Right hindlimb (tissue), 1 donor: ENCODE measurements at regions not wholly inside any gene's neighbourhood (a gene's known extent, or its start where the extent isn't known, plus 50 kb on each side); places are given as distances from the start of the nearest gene placed in this dataset.
"Not testable (repeated sequence)": the region's sequence is repeated elsewhere in the genome, so short reads cannot be mapped to it uniquely, and the experiment has no call there.

Source experiments
- DNase-seq: peaks from one replicate; pipeline ENCODE4 v3.0.0-alpha.2; 2018

DNA sequence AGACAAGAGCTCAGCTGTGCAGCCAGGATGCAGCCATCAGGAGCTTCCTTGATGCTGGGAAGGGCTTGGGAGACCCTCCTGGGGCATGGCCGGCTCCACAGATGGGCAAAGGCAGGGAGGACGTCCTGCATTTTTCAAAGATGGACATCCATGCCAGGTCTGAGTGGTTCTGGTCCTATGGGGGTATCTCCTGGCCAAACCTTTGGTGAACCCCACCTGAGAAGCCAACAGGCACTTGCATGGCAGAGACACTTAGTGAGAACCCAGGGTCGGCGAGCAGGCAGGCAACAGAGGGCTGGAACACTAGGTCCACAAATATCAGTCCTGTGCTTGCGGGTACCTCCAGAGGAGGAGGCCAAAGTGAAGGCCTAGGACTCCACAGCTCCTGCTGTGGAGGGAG lies 70.0 kb downstream of the KCTD15 start:
- DNase-seq = no peak

DNA sequence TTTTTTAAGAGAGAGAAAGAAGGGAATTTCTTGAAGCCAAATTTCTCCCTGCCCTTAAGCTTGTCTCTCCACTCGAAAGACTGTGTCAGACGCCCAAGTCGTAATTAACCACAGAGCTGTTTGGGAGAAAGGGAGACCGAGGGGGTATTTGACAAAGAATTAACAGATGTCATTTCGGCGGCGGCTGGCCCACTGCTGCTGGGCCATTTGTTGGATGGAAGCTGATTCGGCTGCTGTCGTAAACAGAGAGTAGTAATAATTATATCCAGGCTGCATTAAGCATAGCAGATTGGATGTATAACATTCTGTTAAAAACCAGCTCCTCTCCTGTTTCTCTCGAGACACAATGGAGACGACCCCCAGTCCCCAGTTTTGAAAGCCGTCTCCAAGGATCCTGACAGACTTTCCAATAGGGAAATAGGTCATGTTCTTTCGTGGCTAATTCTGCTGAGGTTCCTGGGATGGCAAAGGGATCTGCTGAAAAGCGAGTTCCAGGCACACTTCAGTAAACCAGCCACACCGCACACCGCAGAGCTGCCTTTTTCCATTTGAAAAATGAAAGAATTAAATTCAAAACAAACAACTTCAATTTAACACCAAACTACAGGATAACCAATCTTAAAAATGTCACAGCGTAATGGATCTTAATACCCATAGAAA lies 71.5 kb downstream of the KCTD15 start:
- peak; percentile 38 for DNase-seq

DNA sequence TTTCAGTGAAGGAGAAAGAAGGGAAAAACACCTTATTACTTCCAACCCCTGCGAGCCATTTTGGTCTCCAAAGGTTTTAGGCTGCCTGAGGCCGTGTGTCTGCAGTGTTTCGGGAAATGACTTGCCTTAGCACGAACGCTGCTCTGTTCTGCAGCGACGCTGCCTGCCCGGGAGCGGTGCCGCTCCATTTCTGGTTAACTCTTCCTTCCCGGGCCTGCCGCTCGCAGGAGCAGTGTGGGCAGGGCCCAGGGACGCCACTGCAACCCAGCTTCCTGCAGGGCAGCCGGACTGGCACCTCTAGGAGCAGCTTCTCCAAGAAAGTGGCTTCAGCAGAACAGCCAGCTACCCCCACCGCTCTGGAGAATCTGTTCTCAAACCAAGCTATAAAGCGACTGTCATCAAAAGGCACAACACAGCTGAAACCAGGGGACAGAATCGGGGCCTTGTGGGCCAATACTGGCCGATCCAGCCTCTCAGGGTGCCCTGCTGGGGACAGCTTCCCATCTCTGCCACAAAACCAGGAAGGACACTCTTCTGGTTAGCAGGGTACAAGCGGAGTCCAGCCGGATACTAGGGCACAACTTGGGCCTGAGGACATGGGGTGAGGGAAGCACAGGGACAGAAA lies 72.2 kb downstream of the KCTD15 start:
- DNase-seq = peak; percentile 68

DNA sequence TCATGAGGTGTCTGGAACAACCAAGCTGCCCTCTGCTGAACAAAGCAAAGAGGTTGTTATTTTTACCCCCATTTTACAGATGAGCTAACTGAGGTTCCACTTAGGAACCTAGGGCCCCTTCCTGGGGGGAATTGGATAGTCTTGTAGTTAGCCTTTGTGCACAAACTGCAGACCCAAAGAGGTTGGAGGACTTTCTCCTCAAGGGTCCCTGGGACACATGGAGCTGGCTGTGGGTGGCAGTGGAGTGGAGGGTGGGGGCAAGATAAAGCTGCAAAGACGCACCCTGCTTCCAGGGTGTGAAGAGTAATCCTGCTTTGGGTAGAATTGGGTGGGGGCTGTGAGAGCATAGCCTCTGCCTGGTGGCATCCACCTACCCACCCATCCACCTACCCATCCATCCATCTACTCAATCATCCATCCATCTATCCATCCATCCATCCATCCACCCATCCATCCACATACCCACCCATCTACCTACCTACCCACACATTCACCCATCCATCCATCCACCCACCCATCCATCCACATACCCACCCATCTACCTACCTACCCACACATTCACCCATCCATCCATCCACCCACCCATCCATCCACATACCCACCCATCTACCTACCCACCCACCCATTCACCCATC lies 73.7 kb downstream of the KCTD15 start:
- not testable (repeated sequence) for DNase-seq

DNA sequence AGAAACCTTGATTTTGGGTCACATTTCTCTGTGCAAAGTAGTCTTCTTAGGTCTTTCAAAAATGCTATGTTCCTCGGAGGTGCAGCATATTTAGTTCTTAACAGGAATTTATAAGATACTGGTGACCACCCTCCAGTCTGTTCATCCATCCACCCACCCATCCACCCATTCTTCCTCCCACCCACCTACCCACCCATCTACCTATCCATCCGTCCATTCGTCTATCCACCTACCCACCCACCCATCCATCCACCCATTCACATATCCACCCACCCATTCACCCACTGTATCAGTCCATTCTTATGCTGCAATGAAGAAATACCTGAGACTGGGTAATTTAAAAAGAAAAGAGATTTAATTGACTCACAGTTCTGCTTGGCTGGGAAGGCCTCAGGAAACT lies 74.9 kb downstream of the KCTD15 start:
- DNase-seq = no peak

- no peak for DNase-seq
These were observed 76.0 kb downstream of the KCTD15 start for GRCh38 chr19:33872445-33873320.

- no peak for DNase-seq
These were observed 78.4 kb downstream of the KCTD15 start for GRCh38 chr19:33875071-33875470.

GRCh38 chr19:33876192-33876591 lies 79.5 kb downstream of the KCTD15 start:
- DNase-seq = no peak

- no peak for DNase-seq
These were observed 81.4 kb downstream of the KCTD15 start for GRCh38 chr19:33878030-33878544.

DNA sequence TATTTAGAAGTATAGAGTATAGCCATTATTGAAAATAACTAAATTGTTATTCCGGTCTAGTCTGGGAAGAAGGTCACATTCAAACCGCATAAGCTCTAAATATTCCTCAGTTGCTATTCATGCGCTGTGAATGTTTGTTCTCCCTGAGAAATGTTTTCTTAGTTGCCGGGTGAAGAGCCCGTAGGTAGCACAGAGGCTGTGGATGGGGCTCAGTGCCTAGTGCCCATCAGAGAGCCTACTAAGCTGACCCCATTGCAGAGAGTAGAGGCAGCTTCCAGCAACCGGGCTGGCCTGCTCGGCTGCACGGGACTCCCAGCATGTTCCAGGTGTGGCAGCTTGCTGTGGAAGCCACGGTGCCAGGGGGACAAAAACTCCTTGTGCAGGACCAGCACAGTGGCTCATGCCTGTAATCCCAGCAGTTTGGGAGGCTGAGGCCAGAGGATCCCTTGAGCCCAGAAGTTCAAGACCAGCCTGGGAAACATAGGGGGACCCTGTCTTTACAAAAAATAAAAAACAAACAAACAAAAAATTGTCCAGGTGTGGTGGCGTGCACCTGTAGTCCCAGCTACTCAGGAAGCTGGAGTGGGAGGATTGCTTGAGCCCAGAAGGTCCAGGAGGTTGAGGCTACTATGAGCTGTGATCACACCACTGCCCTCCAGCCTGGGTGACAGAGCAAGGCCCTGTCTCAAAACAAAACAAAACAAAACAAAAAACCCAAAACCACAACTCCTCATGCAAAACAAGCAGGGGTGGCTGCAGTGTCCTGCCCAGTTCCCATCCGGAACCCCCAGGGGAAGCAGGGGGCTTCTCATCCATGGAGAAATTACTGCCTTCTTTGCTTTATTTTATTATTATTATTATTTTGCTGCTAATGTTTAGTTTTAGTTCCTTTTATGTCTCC lies 82.5 kb downstream of the KCTD15 start:
- no peak for DNase-seq

- no peak for DNase-seq
These were observed 83.3 kb downstream of the KCTD15 start for GRCh38 chr19:33879818-33880575.

GRCh38 chr19:33883859-33884519 lies 87.3 kb downstream of the KCTD15 start:
- DNase-seq = peak; percentile 64

DNA sequence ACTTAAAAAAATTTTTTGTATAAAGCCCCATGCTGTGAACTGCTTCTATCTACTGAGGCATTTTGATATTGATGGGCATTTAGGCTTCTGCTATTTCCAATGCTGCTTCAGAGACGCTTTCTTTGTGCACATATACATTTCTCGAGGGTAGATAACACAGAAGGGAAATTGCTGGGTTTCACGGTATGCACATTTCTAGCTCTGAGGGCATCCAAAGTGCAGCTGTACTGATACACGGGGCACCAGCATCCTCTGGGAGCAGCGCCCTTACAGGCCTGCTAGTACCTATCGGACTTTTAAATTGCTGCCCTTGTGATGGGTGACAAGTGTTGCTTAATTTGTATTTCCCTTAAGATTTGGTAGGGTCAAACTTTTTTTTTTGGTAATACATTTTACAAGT lies 88.6 kb downstream of the KCTD15 start:
- no peak for DNase-seq

DNA sequence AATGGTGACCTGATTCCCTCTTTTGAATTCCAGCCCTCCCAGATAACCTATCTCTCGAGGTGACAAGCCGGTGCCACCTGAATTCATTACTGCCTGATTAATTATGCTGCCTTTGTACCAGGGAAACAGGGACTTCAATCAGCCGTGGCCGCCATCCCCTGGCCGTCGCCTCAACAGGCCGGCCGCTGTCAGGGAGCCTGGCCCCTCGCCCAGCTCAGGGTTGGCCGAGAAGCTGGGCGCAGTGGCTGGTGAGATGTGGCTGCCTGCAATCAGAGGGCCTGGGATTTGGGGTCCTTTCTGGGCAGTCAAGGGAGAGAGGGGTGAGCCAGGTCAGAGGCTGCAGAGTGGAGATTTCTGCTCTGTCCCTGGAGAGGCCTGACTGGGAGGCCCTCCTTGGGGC lies 91.2 kb downstream of the KCTD15 start:
- no peak for DNase-seq

GRCh38 chr19:33888665-33889064 lies 92.0 kb downstream of the KCTD15 start:
- no peak for DNase-seq

- no peak for DNase-seq
These were observed 93.9 kb downstream of the KCTD15 start for GRCh38 chr19:33890569-33890968.

DNA sequence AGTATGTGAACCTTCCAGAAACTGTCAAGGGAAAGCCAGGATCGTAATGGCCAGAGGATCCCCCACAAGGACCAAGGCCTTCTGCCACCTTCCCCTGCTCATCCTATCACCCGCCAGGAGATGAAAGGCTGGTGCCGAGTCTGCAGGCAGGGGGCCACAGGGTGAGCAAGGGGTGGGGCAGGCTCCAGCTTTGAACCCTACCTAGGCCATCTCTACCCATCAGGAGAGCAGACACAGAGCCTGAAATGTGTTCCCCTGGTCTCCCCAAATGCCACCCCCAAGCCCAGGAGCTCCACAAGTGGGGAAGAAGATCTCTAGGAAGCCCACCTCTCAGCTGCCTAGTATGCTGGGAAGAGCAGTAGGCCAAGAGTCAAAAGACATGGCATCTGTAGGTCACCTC lies 95.1 kb downstream of the KCTD15 start:
- no peak for DNase-seq

DNA sequence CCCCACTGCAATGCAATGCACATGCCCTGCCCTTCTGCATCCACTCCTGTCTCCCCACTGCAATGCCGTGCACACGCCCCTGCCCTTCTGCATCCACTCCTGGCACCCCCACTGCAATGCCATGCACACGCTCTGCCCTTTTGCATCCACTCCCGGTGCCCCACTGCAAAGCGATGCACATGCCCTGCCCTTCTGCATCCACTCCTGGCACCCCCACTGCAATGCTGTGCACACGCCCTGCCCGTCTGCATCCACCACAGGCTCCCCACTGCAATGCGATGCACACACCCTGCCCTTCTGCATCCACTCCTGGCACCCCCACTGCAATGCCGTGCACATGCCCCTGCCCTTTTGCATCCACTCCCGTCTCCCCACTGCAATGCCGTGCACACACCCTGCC lies 98.1 kb downstream of the KCTD15 start:
- no peak for DNase-seq

- DNase-seq = no peak
These were observed 98.7 kb downstream of the KCTD15 start for GRCh38 chr19:33895366-33895765.

GRCh38 chr19:33898062-33898677 lies 101.5 kb downstream of the KCTD15 start:
- DNase-seq = no peak
